Testis (tissue), 2 donors: ENCODE measurements at regions not wholly inside any gene's neighbourhood (a gene's known extent, or its start where the extent isn't known, plus 50 kb on each side); places are given as distances from the start of the nearest gene placed in this dataset.

ENCODE experiments used
- POLR2A ChIP-seq: fragments of 450-650 bp; IDR thresholded peaks from one replicate; pipeline ENCODE4 v1.6.1; 2017; ENCODE audit warnings: antibody characterized with exemption, mild to moderate bottlenecking, moderate library complexity
- TF ChIP-seq, protein P1 (sequence below), 3 experiments: fragments of 450-650 bp in 2 of 3; fragments of 200-600 bp in 1 of 3; sonication (generic) in 1 of 3; IDR thresholded peaks; one replicate each; pipeline ENCODE4 v1.5.1; 2016 to 2019; ENCODE audit warnings: antibody characterized with exemption in 3 of 3, mild to moderate bottlenecking in 2 of 3, moderate library complexity in 1 of 3

DNA sequence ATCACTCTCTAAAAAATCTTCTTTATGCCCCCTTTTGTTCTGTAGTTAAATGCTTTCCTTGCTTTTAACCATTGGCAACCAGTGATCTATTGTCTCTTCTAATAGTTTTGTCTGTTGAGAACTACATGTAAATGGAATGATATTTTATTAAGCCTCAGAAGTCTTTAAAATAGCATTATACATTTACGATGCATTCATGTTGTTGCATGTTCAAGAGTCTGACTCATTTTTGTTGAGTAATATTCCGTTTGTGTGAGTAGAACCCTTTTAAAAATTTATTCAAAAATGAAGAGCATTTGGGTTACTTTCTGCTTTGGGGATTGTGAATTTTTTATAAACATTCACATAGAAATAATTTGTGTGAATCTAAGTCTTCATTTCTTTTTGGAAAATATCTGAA lies 1352.9 kb downstream of the NCAM2 start:
- TF ChIP-seq, protein P1, sequence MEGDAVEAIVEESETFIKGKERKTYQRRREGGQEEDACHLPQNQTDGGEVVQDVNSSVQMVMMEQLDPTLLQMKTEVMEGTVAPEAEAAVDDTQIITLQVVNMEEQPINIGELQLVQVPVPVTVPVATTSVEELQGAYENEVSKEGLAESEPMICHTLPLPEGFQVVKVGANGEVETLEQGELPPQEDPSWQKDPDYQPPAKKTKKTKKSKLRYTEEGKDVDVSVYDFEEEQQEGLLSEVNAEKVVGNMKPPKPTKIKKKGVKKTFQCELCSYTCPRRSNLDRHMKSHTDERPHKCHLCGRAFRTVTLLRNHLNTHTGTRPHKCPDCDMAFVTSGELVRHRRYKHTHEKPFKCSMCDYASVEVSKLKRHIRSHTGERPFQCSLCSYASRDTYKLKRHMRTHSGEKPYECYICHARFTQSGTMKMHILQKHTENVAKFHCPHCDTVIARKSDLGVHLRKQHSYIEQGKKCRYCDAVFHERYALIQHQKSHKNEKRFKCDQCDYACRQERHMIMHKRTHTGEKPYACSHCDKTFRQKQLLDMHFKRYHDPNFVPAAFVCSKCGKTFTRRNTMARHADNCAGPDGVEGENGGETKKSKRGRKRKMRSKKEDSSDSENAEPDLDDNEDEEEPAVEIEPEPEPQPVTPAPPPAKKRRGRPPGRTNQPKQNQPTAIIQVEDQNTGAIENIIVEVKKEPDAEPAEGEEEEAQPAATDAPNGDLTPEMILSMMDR (IDR thresholded peaks at IDR 0.05): no peak
- no peak for TF ChIP-seq POLR2A
